Transverse colon (tissue), 4 donors: ENCODE measurements at regions not wholly inside any gene's neighbourhood (a gene's known extent, or its start where the extent isn't known, plus 50 kb on each side); places are given as distances from the start of the nearest gene placed in this dataset.

Experiments used
- DNase-seq: peaks from one replicate; pipeline ENCODE4 v3.0.0-alpha.2; 2019
- H3K27ac ChIP-seq, 4 donors: fragments of 200-600 bp; sonication (generic); 2 replicates each; pipeline ENCODE4 v1.5.1; 2016 to 2018; ENCODE audit warnings: inconsistent platforms in 4 of 4
- H3K27me3 ChIP-seq: fragments of 200-600 bp; sonication (generic); 2 replicates; pipeline ENCODE4 v1.5.1; 2017; ENCODE audit warnings: inconsistent platforms
- H3K36me3 ChIP-seq, 4 donors: fragments of 200-600 bp; sonication (generic); 2 replicates each; pipeline ENCODE4 v1.5.1; 2017 to 2019; ENCODE audit warnings: inconsistent platforms in 4 of 4
- H3K4me1 ChIP-seq, 4 donors: fragments of 200-600 bp; sonication (generic); 2 replicates each; pipeline ENCODE4 v1.5.1; 2017 to 2020; ENCODE audit warnings: inconsistent platforms in 4 of 4
- H3K4me3 ChIP-seq, 4 donors: fragments of 200-600 bp; sonication (generic); 1 replicate in 1 of 4; 2 replicates in 3 of 4; pipeline versions ENCODE4 v1.5.1 to v1.6.1; 2017 to 2019; ENCODE audit warnings: inconsistent platforms in 4 of 4
- H3K9me3 ChIP-seq, 2 donors: fragments of 200-600 bp; sonication (generic); 2 replicates each; pipeline ENCODE4 v1.5.1; 2017 to 2019; ENCODE audit warnings: inconsistent platforms in 2 of 2
- EP300 ChIP-seq: sonication (generic); formaldehyde crosslinking; IDR thresholded peaks from one replicate; pipeline ENCODE4 v1.6.1; 2017; ENCODE audit warnings: antibody characterized with exemption, low read depth
- POLR2A ChIP-seq: fragments of 450-650 bp; IDR thresholded peaks from one replicate; pipeline ENCODE4 v1.6.1; 2016; ENCODE audit warnings: antibody characterized with exemption, mild to moderate bottlenecking, moderate library complexity
- POLR2AphosphoS5 ChIP-seq, 3 donors: sonication (generic); formaldehyde crosslinking; IDR thresholded peaks; one replicate each; pipeline ENCODE4 v1.6.1; 2016; ENCODE audit warnings: antibody characterized with exemption in 3 of 3
- whole genome bisulfite sequencing, 2 donors: methylation state at CpG; one replicate each; pipeline ENCODE4 v1.1.5; 2018; ENCODE audit warnings: low coverage in 1 of 2; 5-methylcytosine and 5-hydroxymethylcytosine counted together
- in situ Hi-C, 4 donors: fragments of 200-750 bp; cut with MboI; loops; one replicate each; pipeline versions ENCODE4 v1.15.0 to v1.15.1; 2017; ENCODE audit warnings: low sequenced_read_pairs in 3 of 4, low pct_ligation_motif_present in 1 of 4, low pct_unique_long_range_greater_than_20kb in 1 of 4
- intact Hi-C: fragments of 100-400 bp; cut with DNase I; formaldehyde crosslinking; loops from one replicate; pipeline ENCODE4 v1.15.1; 2023; ENCODE audit warnings: low total_unique reads
- TF ChIP-seq, protein P1 (sequence below), 5 experiments: fragments of 200-600 bp in 3 of 5; fragments of 450-650 bp in 2 of 5; sonication (generic) in 3 of 5; IDR thresholded peaks; 1 replicate in 2 of 5; 2 replicates in 3 of 5; pipeline ENCODE4 v1.5.1; 2016 to 2017; ENCODE audit warnings: antibody characterized with exemption in 5 of 5, inconsistent platforms in 3 of 5, mild to moderate bottlenecking in 2 of 5, moderate library complexity in 1 of 5

DNA sequence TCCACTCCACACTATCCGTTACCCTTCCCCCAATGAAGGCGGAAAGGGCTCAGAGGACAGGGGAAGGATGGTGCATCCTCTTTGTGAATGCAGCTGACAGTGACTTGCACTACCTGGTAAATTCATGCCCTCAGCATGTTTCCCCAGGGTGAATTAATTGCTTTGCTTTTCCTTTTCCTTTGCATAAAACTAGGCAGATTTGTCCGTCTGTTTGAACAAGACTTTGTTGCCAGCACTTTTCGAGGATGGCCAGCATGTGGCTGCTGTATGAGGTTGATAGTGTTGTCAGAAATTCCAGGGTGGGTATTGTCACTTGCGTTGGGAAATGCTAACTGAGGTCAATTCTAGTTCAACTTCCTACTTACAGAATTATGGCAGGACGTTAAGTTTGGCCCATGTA lies 79.0 kb upstream of the RARB start:
- 68 to 77% methylated on average over 6 of the region's 6 CpGs for WGBS, 2 donors
- TF ChIP-seq, protein P1, sequence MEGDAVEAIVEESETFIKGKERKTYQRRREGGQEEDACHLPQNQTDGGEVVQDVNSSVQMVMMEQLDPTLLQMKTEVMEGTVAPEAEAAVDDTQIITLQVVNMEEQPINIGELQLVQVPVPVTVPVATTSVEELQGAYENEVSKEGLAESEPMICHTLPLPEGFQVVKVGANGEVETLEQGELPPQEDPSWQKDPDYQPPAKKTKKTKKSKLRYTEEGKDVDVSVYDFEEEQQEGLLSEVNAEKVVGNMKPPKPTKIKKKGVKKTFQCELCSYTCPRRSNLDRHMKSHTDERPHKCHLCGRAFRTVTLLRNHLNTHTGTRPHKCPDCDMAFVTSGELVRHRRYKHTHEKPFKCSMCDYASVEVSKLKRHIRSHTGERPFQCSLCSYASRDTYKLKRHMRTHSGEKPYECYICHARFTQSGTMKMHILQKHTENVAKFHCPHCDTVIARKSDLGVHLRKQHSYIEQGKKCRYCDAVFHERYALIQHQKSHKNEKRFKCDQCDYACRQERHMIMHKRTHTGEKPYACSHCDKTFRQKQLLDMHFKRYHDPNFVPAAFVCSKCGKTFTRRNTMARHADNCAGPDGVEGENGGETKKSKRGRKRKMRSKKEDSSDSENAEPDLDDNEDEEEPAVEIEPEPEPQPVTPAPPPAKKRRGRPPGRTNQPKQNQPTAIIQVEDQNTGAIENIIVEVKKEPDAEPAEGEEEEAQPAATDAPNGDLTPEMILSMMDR (IDR thresholded peaks at IDR 0.05), result no peak
- TF ChIP-seq POLR2A, result no peak
- no peak for TF ChIP-seq EP300
- TF ChIP-seq POLR2AphosphoS5 (IDR thresholded peaks at IDR 0.05), result no peak
- intact Hi-C loops (no loop called here), in situ Hi-C loops (no loop called here)
- DNase-seq, result no peak
- Histone ChIP-seq H3K36me3 (no peaks in the 10 kb centered on the region), H3K27ac (no peak overlapping the region), H3K4me3 (no peak overlapping the region), H3K4me1 (no peaks in the 10 kb centered on the region), H3K27me3 (no peaks in the 10 kb centered on the region), H3K9me3 (no peaks in the 10 kb centered on the region)

DNA sequence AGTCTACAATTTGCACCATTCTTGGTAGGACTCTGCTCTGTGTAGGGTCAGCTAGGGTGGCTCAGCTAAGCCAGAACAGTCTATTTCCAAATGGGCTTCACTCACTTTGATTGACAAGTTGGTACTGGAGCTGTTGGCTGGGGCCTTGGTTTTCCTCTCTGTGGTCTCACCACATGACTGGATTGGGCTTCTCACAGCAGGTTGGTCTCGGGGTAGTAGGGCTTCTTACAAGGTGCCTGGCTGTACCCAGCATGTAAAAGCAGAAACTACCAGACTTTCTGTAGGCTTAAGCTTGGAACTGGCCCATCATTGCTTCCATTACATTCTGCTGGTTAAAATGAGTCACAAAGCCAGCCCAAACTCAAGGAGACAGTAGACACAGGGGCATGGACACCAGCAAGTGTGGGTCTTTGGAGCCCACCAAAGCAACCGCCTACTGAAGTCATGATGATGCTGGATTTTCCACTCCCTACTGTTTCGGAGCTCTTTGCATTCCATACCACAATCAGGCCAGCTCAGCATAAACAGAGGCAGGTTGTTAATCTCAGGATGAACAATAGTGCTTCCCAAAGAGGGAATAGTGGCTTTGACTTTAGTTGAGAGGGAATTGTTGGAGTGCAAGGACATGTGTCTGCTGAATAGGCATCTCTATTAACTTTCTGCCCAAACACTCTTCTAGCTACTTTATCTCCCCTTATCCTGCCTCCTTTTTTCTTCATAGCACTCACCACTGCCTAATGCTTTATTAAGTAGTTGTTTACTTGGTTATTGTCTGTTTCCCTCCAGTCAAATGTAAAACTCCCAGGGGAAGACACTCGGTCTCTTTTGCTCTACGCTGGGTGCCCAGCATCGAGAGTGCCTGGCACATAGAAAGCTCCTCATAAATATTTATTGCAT lies 78.0 kb upstream of the RARB start:
- intact Hi-C loops (no loop called here), in situ Hi-C loops (no loop called here)

DNA sequence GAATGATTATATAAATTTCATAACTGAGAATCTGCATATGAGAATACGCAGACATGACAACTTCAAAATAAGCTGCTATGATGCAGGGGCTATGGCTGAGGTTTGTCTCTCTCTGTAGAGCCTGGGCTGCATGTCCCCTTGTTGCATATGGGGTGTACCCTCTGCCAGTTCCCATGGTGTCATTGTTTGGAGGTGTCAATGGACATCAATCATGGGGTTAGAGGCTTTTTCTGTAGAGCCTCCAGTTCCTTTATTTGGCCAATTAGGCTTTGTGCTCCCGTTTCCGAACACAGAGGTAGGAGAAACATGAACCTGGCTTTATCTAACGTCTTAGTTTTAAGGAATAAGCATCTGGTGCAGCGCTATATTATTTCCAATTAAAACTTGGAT lies 77.3 kb upstream of the RARB start:
- Histone ChIP-seq H3K27ac (no peak overlapping the region), H3K4me3 (no peak overlapping the region), H3K9me3 (no peaks in the 10 kb centered on the region), H3K4me1 (no peaks in the 10 kb centered on the region), H3K36me3 (no peaks in the 10 kb centered on the region), H3K27me3 (no peaks in the 10 kb centered on the region)
- in situ Hi-C loops (no loop called here), intact Hi-C loops (no loop called here)
- TF ChIP-seq, protein P1 (IDR thresholded peaks at IDR 0.05), result no peak
- no peak for TF ChIP-seq POLR2A
- no peak for TF ChIP-seq EP300
- TF ChIP-seq POLR2AphosphoS5 (IDR thresholded peaks at IDR 0.05), result no peak
- DNase-seq, result no peak
- 84 to 91% methylated on average over 5 of the region's 5 CpGs for WGBS, 2 donors

More for the DNA sequence above, 78.0 kb upstream of the RARB start:
- no peak for TF ChIP-seq POLR2A
- TF ChIP-seq POLR2AphosphoS5 (IDR thresholded peaks at IDR 0.05), result no peak
- TF ChIP-seq, protein P1 (IDR thresholded peaks at IDR 0.05), result no peak
- TF ChIP-seq EP300, result no peak
- Histone ChIP-seq H3K27ac (no peak overlapping the region), H3K4me3 (no peak overlapping the region), H3K27me3 (no peaks in the 10 kb centered on the region), H3K36me3 (no peaks in the 10 kb centered on the region), H3K9me3 (no peaks in the 10 kb centered on the region), H3K4me1 (no peaks in the 10 kb centered on the region)
- no peak for DNase-seq
- WGBS, 2 donors, result 86 to 91% methylated on average over 4 to 6 of the region's 6 CpGs

DNA sequence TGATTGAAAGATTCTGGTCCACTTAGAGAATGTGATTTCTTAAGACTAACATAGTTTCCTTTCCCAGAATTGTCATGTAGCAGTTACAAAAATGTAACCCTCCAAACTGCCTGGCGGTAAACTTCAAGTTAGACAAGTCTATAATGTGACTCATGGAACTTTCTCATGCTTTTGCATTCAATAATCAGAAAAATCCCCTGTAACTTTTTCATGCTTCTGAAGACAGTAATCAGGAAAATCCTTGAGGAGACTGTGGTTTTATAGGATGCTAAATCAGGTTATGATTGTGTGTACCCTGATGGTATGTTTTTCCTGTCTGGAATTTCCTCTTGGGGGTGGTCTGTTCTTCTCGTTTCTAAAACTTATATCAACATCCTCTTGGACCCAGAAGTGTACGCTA lies 74.0 kb upstream of the RARB start:
- Histone ChIP-seq H3K9me3 (no peaks in the 10 kb centered on the region), H3K4me1 (no peaks in the 10 kb centered on the region), H3K4me3 (no peak overlapping the region), H3K27ac (no peak overlapping the region), H3K27me3 (no peaks in the 10 kb centered on the region), H3K36me3 (no peaks in the 10 kb centered on the region)
- 64 to 82% methylated on average over 3 of the region's 3 CpGs for WGBS, 2 donors
- in situ Hi-C loops, result no loop called here
- intact Hi-C loops, result no loop called here
- DNase-seq, result no peak
- TF ChIP-seq POLR2AphosphoS5 (IDR thresholded peaks at IDR 0.05), result no peak
- no peak for TF ChIP-seq POLR2A
- TF ChIP-seq, protein P1 (IDR thresholded peaks at IDR 0.05), result no peak
- TF ChIP-seq EP300, result no peak
